ENCODE measurements at regions not wholly inside any gene's neighbourhood (a gene's known extent, or its start where the extent isn't known, plus 50 kb on each side); places are given as distances from the start of the nearest gene placed in this dataset.

DNA sequence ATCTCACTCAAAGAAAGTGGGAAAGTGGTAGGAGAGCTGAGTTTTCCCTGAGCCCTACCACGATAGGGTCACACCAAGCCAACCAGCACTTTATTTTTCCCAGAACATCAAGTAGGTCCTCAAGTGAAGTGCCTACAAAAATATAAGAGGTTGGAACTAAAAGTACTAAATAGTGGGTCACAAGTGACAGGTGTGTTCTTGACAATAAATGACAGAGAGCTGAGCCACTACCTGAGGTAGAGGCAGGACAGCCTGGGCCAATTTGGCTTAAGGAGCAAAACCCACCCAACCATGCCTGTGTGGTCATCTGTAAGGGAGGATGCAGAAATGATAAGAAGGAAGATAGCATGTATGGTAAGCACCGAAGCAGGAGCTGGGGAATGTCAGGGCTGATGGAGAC, 154.8 kb upstream of the SSTR4 start:
- peaks cover 0 to 13% (median 0%) of the 10 kb centered on the region in 11 donors for H3K9me3 ChIP-seq
- WGBS, 2 donors: 72 to 75% methylated on average over 2 of the region's 2 CpGs
- intact Hi-C loops (cut with DNase I): no loop called here
- H3K36me3 ChIP-seq: no peaks in the 10 kb centered on the region
- H3K27ac ChIP-seq: no peak overlapping the region
- DNase-seq: no peak
- H3K27me3 ChIP-seq: peaks cover 0 to 5% (median 0%) of the 10 kb centered on the region in 7 donors
- no peaks in the 10 kb centered on the region for H3K4me1 ChIP-seq
- no peak overlapping the region for H3K4me3 ChIP-seq
- no peak for ATAC-seq
- TF ChIP-seq, protein P1, sequence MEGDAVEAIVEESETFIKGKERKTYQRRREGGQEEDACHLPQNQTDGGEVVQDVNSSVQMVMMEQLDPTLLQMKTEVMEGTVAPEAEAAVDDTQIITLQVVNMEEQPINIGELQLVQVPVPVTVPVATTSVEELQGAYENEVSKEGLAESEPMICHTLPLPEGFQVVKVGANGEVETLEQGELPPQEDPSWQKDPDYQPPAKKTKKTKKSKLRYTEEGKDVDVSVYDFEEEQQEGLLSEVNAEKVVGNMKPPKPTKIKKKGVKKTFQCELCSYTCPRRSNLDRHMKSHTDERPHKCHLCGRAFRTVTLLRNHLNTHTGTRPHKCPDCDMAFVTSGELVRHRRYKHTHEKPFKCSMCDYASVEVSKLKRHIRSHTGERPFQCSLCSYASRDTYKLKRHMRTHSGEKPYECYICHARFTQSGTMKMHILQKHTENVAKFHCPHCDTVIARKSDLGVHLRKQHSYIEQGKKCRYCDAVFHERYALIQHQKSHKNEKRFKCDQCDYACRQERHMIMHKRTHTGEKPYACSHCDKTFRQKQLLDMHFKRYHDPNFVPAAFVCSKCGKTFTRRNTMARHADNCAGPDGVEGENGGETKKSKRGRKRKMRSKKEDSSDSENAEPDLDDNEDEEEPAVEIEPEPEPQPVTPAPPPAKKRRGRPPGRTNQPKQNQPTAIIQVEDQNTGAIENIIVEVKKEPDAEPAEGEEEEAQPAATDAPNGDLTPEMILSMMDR (IDR thresholded peaks at IDR 0.05): no peak

DNA sequence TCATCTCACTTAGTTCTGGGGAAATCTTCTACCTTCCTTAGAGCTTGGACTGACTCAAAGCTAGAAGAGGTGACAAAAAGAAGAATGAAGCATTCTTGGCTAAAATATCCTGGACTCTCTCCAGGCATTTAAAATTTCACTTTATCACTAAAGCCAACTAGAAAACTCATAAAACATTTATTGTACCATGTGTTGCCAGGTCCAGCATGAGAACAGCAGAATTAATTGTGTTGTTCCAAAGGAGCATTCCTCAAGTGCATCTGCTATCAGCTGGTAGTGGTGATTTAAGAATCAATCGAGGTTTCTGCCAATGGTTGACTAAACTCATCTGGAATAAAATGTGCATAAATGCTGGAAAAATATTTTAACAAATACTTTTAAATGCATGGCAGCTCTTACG, 147.3 kb upstream of the SSTR4 start:
- TF ChIP-seq, protein P1 (IDR thresholded peaks at IDR 0.05): no peak

DNA sequence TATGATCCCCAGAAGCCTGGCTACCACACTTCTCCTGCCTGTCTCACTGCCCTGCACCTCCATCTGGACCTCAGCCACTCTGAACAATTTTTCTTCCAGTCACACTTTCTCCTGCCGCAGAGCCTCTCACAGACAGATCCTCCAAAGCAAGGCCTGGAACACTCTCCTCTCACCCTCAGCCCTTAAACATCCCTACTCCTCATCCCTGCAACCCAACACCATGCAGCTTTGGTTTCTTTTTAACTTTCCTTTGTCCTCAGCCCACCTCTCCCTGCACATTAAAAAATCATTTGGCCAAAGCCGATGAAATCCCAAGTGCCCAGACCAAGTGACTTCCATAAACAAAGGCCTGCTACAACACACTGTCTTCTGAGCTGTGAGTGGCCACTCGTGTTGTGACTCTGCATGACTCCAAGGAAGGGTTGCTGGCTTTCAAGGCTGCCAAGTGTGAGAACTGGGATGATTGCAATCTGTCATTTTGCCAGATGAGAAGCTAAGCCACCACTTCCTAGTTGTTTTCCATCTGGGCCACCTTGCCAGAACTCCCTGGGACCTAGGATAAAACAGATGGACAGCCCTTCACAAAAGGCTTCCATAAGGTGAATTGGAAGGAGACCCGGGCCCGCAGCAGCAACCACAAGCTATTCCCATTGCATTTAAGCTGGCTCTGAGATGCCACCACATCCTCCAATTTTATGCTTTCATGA, 144.4 kb upstream of the SSTR4 start:
- DNase-seq: no peak
- peaks cover 0 to 10% (median 0%) of the 10 kb centered on the region in 9 donors for H3K4me1 ChIP-seq
- WGBS, 2 donors: 60 to 72% methylated on average over 5 of the region's 5 CpGs

More for the DNA sequence above, 147.3 kb upstream of the SSTR4 start:
- DNase-seq: no peak
- Histone ChIP-seq H3K4me1 (peaks cover 0 to 10% (median 0%) of the 10 kb centered on the region in 9 donors), H3K27me3 (peaks cover 0 to 11% (median 3%) of the 10 kb centered on the region in 7 donors), H3K9me3 (peaks cover 0 to 21% (median 0%) of the 10 kb centered on the region in 11 donors), H3K4me3 (no peak overlapping the region), H3K36me3 (no peaks in the 10 kb centered on the region), H3K27ac (no peak overlapping the region)
- no peak for ATAC-seq
- WGBS, 2 donors: 26 to 47% methylated on average over 2 of the region's 2 CpGs
- intact Hi-C loops (cut with DNase I): no loop called here

DNA sequence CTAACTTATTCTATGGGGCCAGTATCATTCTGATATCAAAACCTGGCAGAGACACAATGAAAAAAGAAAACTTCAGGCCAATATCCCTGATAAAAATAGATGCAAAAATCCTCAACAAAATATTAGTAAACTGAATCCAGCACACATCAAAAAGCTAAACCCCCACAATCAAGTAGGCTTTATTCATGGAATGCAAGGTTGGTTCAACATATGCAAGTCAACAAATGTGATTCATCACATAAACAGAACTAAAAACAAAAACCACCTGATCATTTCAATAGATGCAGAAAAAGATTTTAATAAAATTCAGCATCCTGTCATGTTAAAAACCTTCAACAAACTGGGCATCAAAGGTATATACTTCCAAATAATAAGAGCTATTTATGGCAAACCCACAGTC, 133.9 kb upstream of the SSTR4 start:
- ATAC-seq (no peak), DNase-seq (no peak)
- no peak overlapping the region for H3K4me3 ChIP-seq
- intact Hi-C loops (cut with DNase I): loop anchor here in 1 of 10 donors (10.0 kb wide), 1 partner anchor 106 kb away; no protein-coding TSS in a partner anchor
- peaks cover 0 to 23% (median 13%) of the 10 kb centered on the region in 11 donors for H3K9me3 ChIP-seq
- H3K36me3 ChIP-seq: no peaks in the 10 kb centered on the region
- H3K27ac ChIP-seq: no peak overlapping the region
- TF ChIP-seq, protein P1 (IDR thresholded peaks at IDR 0.05): no peak
- peaks cover 0 to 4% (median 0%) of the 10 kb centered on the region in 7 donors for H3K27me3 ChIP-seq
- H3K4me1 ChIP-seq: peaks cover 0 to 15% (median 7%) of the 10 kb centered on the region in 9 donors

More for the DNA sequence above, 144.4 kb upstream of the SSTR4 start:
- no peaks in the 10 kb centered on the region for H3K36me3 ChIP-seq
- H3K4me3 ChIP-seq: no peak overlapping the region
- peaks cover 0 to 14% (median 2%) of the 10 kb centered on the region in 7 donors for H3K27me3 ChIP-seq
- TF ChIP-seq, protein P1 (IDR thresholded peaks at IDR 0.05): no peak
- intact Hi-C loops (cut with DNase I): no loop called here
- ATAC-seq: peak in 1 of 8 donors; percentile 46
- H3K27ac ChIP-seq: no peak overlapping the region
- peaks cover 0 to 10% (median 0%) of the 10 kb centered on the region in 11 donors for H3K9me3 ChIP-seq
